Transverse colon (tissue), 4 donors: ENCODE measurements at regions not wholly inside any gene's neighbourhood (a gene's known extent, or its start where the extent isn't known, plus 50 kb on each side); places are given as distances from the start of the nearest gene placed in this dataset.

Experiments
- CTCF ChIP-seq, 5 experiments: fragments of 200-600 bp in 3 of 5; fragments of 450-650 bp in 2 of 5; sonication (generic) in 3 of 5; IDR thresholded peaks; 1 replicate in 2 of 5; 2 replicates in 3 of 5; pipeline ENCODE4 v1.5.1; 2016 to 2017; ENCODE audit warnings: antibody characterized with exemption in 5 of 5, inconsistent platforms in 3 of 5, mild to moderate bottlenecking in 2 of 5, moderate library complexity in 1 of 5
- EP300 ChIP-seq: sonication (generic); formaldehyde crosslinking; IDR thresholded peaks from one replicate; pipeline ENCODE4 v1.6.1; 2017; ENCODE audit warnings: antibody characterized with exemption, low read depth
- POLR2A ChIP-seq: fragments of 450-650 bp; IDR thresholded peaks from one replicate; pipeline ENCODE4 v1.6.1; 2016; ENCODE audit warnings: antibody characterized with exemption, mild to moderate bottlenecking, moderate library complexity
- POLR2AphosphoS5 ChIP-seq, 3 donors: sonication (generic); formaldehyde crosslinking; IDR thresholded peaks; one replicate each; pipeline ENCODE4 v1.6.1; 2016; ENCODE audit warnings: antibody characterized with exemption in 3 of 3

- no peak for TF ChIP-seq EP300
- TF ChIP-seq POLR2AphosphoS5 (IDR thresholded peaks at IDR 0.05) = no peak
- peak; percentile 46 to 62 (median 48) for TF ChIP-seq CTCF (IDR thresholded peaks at IDR 0.05)
- no peak for TF ChIP-seq POLR2A
Measured at GRCh38 chr12:24596768-24597388, 352.0 kb downstream of the BCAT1 start.
